ENCODE measurements at regions not wholly inside any gene's neighbourhood (a gene's known extent, or its start where the extent isn't known, plus 50 kb on each side); places are given as distances from the start of the nearest gene placed in this dataset.

GRCh38 chr5:57906671-57907070 lies 424.1 kb upstream of the ACTBL2 start:
- no peaks in the 10 kb centered on the region for H3K9me3 ChIP-seq (ENCODE audit: insufficient read depth in 2 of 2, low read depth in 1 of 2, low read length in 1 of 2)
- H2AK5ac ChIP-seq (ENCODE audit: low read depth, low read length), result no peak overlapping the region
- peak overlapping the region; percentile 88 for H2AFZ ChIP-seq (ENCODE audit: low read length)

More at GRCh38 chr5:57906671-57907070, 424.1 kb upstream of the ACTBL2 start:
- H2BK20ac ChIP-seq (ENCODE audit: low read length), result no peak overlapping the region
- no peak overlapping the region for H4K8ac ChIP-seq (ENCODE audit: extremely low read depth, insufficient read depth, low read length)
- H3K18ac ChIP-seq (ENCODE audit: extremely low read depth, low read length), result no peak overlapping the region
- no peaks in the 10 kb centered on the region for H3K36me3 ChIP-seq (ENCODE audit: control insufficient read depth in 2 of 4, insufficient read depth in 4 of 4, low read length in 3 of 4)
- H2BK5ac ChIP-seq (ENCODE audit: low read depth, low read length), result no peak overlapping the region
- 0 out of 2 replicates have a peak overlapping the region, but pooled peaks have one; percentile 19 for H2BK12ac ChIP-seq (ENCODE audit: low read depth, low read length)
- H3K23me2 ChIP-seq (ENCODE audit: low read depth, low read length), result no peaks in the 10 kb centered on the region
- H3K14ac ChIP-seq (ENCODE audit: insufficient read length), result no peak overlapping the region
- H3K27me3 ChIP-seq (replicated peaks in 1 of 4; ENCODE audit: control insufficient read depth in 3 of 4, extremely low read depth in 1 of 4, insufficient read depth in 3 of 4, low read length in 3 of 4), result no peaks in the 10 kb centered on the region
- H3K4me1 ChIP-seq (replicated peaks in 1 of 4; ENCODE audit: control insufficient read depth in 3 of 4, insufficient read depth in 4 of 4, low read length in 3 of 4), result no peaks in the 10 kb centered on the region
- no peaks in the 10 kb centered on the region for H4K20me1 ChIP-seq (replicated peaks in 1 of 2; ENCODE audit: control insufficient read depth in 1 of 2, insufficient read depth in 2 of 2, low read length in 2 of 2)
- no peak overlapping the region for H3K23ac ChIP-seq (ENCODE audit: insufficient read length)
- H3K9ac ChIP-seq (replicated peaks in 1 of 4; ENCODE audit: extremely low read depth in 1 of 4, low read depth in 3 of 4, low read length in 3 of 4), result no peak overlapping the region
- no peak for DNase-seq (ENCODE audit: low read depth in 1 of 2, low spot score in 2 of 2)
- H3K27ac ChIP-seq (ENCODE audit: low read depth, low read length), result no peak overlapping the region
- no peaks in the 10 kb centered on the region for H3K79me1 ChIP-seq (ENCODE audit: low read depth, low read length)
- 88% methylated on average over 6 of the region's 6 CpGs; no CpG with 5 or more reads in 1 of the 2 experiments for WGBS, 2 experiments (ENCODE audit: extremely low coverage in 1 of 2, insufficient coverage in 1 of 2, insufficient read length in 1 of 2, insufficient replicate concordance in 2 of 2, low coverage in 1 of 2, low lambda C conversion rate in 2 of 2, missing lambda C conversion rate in 1 of 2)
- TF ChIP-seq NANOG (IDR thresholded peaks at IDR 0.05; ENCODE audit: insufficient read depth, low read depth, low read length, poor library complexity, severe bottlenecking) (no peak), CBX5 (IDR thresholded peaks at IDR 0.05; ENCODE audit: low read depth, low read length) (no peak)
- no peak for FAIRE-seq
- ChIA-PET CTCF (ENCODE audit: partially characterized antibody) (no interaction called here), POLR2A (ENCODE audit: partially characterized antibody) (no interaction called here)
- H4K91ac ChIP-seq (replicated peaks; ENCODE audit: insufficient read length, low read length), result no peak overlapping the region
- H3K79me2 ChIP-seq (ENCODE audit: control insufficient read depth in 1 of 2, insufficient read depth in 2 of 2, low read length in 2 of 2), result no peaks in the 10 kb centered on the region
- H3K4me3 ChIP-seq (ENCODE audit: extremely low read depth in 1 of 4, insufficient read depth in 2 of 4, low read depth in 3 of 4, low read length in 4 of 4), result no peak overlapping the region
- no peak overlapping the region for H3K56ac ChIP-seq (replicated peaks; ENCODE audit: insufficient read length, low read depth, low read length)
- H2BK15ac ChIP-seq (ENCODE audit: low read length), result no peak overlapping the region
- no peak overlapping the region for H3K4me2 ChIP-seq (ENCODE audit: insufficient read depth in 1 of 2, low read depth in 2 of 2, low read length in 2 of 2)
- H3K4ac ChIP-seq (replicated peaks; ENCODE audit: insufficient read length, low read depth, low read length), result no peak overlapping the region
- H2BK120ac ChIP-seq (replicated peaks; ENCODE audit: low read depth, low read length), result no peak overlapping the region
- no peak overlapping the region for H4K5ac ChIP-seq (ENCODE audit: insufficient read length, low read depth, low read length)

Data from H1 (cell line).